Stomach (tissue), 4 donors: ENCODE measurements at regions not wholly inside any gene's neighbourhood (a gene's known extent, or its start where the extent isn't known, plus 50 kb on each side); places are given as distances from the start of the nearest gene placed in this dataset.

Experiments used
- CTCF ChIP-seq, 7 experiments: fragments of 450-650 bp in 4 of 7; fragments of 200-600 bp in 3 of 7; sonication (generic) in 3 of 7; IDR thresholded peaks; one replicate each; pipeline ENCODE4 v1.5.1; 2016 to 2019; ENCODE audit warnings: antibody characterized with exemption in 7 of 7, control low read depth in 2 of 7, mild to moderate bottlenecking in 1 of 7
- EP300 ChIP-seq: sonication (generic); formaldehyde crosslinking; IDR thresholded peaks from one replicate; pipeline ENCODE4 v1.6.1; 2017; ENCODE audit warnings: antibody characterized with exemption
- POLR2A ChIP-seq, 4 donors: fragments of 450-650 bp; IDR thresholded peaks; one replicate each; pipeline ENCODE4 v1.6.1; 2016; ENCODE audit warnings: antibody characterized with exemption in 4 of 4, control low read depth in 2 of 4, mild to moderate bottlenecking in 1 of 4, moderate library complexity in 1 of 4

- TF ChIP-seq CTCF (IDR thresholded peaks at IDR 0.05) (no peak), POLR2A (IDR thresholded peaks at IDR 0.05) (no peak), EP300 (no peak)
Measured at GRCh38 chr13:60265566-60265965, 101.8 kb upstream of the DIAPH3 start.
